Prostate gland (tissue), 2 donors: ENCODE measurements at regions not wholly inside any gene's neighbourhood (a gene's known extent, or its start where the extent isn't known, plus 50 kb on each side); places are given as distances from the start of the nearest gene placed in this dataset.

Experiments
- CTCF ChIP-seq, 4 experiments: fragments of 200-600 bp in 2 of 4; fragments of 450-650 bp in 2 of 4; sonication (generic) in 2 of 4; IDR thresholded peaks; 1 replicate in 3 of 4; 2 replicates in 1 of 4; pipeline ENCODE4 v1.5.1; 2016 to 2019; ENCODE audit warnings: antibody characterized with exemption in 4 of 4, mild to moderate bottlenecking in 2 of 4, moderate library complexity in 2 of 4
- POLR2A ChIP-seq: fragments of 450-650 bp; IDR thresholded peaks from one replicate; pipeline ENCODE4 v1.6.1; 2016; ENCODE audit warnings: antibody characterized with exemption, mild to moderate bottlenecking
- POLR2AphosphoS5 ChIP-seq: sonication (generic); formaldehyde crosslinking; IDR thresholded peaks from one replicate; pipeline ENCODE4 v1.6.1; 2017; ENCODE audit warnings: antibody characterized with exemption

GRCh38 chr12:118746176-118746575, 235.2 kb upstream of the SRRM4 start:
- TF ChIP-seq CTCF (IDR thresholded peaks at IDR 0.05) (no peak), POLR2A (no peak), POLR2AphosphoS5 (no peak)
